Glomerular visceral epithelial cell (primary cell): ENCODE measurements at regions not wholly inside any gene's neighbourhood (a gene's known extent, or its start where the extent isn't known, plus 50 kb on each side); places are given as distances from the start of the nearest gene placed in this dataset.
"Not testable (repeated sequence)": the region's sequence is repeated elsewhere in the genome, so short reads cannot be mapped to it uniquely, and the experiment has no call there.

ENCODE experiments used
- DNase-seq: peaks from one replicate; pipeline ENCODE4 v3.0.0-alpha.2; 2016; ENCODE audit errors: extremely low spot score

DNA sequence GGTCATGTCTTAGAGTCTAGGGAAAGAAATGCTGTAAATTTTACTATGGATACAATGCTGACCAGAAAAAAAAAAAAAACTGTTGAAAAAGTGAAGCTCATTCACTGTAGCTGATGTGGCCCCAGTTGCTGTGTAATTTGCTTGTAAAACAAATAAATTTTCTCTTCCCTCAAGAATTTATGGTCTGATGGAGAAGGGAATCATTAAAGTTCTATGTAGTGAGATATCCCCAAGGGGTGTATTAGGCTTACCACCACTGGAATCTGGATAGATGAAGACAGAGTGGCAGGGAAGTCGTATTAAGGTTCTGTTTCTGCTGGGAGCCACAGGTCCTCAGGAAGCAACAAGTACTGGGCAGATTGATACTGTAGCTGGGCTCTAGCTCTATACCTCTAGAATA, 860.0 kb downstream of the LTN1 start:
- DNase-seq = no peak

DNA sequence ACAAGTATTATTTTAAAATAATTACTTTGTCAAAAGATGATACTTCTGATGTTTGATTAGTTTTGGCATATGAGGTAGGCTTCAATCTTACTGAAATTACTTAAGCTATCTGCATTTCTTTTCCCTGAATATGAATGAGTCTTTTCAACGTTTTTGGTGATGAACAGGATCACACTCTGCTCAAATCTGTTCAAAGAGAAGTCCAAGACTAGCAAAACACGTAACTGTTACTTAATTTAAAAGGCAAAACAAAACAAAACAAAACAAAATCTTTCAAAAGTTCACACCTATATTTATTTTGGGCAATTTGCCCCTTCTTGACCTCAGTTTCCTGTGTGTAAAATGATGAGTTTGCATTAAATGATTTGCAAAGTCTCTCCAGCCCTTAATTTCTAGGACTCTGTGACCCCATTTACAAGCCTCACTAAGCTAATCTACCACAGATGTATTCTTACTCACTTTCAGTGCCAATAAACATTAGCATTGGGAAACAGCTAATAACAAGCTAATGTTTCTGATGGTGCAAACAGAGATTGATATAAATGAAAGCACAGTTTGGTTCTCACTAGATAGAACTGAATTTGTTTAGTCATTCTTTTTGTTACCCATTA, 865.4 kb downstream of the LTN1 start:
- DNase-seq = no peak

DNA sequence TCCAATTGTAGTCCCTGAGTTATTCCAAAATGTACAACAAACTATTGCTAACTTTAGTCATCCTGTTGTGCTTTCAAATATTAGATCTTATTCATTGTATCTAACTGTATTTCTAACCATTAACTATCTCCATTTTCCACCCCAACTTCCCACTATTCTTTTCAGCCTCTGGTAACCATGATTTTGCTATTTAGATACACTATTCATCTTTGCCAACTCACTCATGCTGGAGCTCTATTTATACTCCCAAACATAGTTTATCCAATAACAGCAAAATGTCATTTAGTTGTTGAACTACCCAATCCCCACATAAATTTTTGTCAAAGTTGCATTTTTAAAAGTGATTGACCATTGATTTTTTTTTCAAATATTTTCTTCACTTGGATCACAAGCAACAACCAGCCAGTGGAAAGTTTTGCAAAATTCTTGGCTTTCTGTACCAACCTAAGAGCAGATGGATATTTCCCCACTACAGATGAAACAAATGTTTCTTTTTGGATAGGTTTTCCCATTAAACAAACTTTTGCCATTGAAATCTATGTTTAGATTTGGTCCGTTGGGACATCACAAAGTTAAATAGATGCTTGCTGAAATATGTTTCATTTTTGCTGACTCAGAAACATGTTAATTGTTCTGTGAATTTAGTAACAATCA, 866.0 kb downstream of the LTN1 start:
- no peak for DNase-seq

DNA sequence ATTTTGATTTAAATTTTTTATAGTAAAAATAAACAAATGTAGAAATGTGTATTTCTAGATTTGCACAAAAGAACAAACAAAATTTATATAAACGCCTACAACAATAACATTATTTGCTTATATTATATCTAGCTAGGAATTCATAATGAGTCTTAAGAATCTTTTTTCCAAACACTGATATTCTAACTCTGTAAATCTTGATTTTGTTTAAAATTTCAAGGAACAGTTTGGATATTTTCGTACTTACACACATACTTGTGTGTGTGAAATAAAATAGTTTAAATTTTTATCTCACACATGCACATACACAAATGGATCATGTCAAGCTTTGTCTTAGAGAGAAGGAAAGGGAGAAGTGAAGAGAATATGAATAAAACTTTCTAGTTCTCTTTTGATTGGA, 868.1 kb downstream of the LTN1 start:
- DNase-seq = no peak

DNA sequence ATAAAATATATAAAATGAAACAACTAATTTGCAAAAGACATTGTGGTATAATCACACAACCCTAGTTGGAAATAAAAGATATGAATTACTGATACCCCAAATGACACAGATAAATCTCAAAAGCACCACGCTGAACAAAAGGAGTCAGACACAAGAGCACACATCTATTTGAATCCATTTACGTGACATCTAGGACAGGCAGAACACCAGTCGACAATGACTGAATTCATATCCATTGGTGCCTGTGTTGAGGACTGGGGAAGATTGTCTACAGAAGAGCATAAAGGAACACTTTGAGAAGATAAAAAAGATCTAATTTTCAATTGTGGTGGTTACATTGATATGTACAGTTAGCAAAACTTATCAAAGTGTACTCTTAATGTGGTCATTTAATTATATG, 874.1 kb downstream of the LTN1 start:
- DNase-seq = no peak

DNA sequence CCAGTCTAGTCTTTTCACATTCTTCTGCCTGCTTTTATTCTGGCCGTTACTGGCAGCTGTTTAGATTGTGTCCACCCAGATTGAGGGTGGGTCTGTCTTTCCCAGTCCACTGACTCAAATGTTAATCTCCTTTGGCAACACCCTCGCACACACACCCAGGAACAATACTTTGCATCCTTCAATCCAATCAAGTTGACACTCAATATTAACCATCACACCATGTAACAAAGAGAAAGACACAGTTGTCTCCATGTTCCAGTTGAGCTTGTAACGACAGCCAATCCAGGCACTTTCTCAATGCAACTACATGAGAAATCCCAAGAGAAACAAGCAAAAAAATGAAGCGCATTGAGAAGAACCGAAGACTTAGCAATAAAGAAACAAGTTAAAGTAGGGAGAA, 877.7 kb downstream of the LTN1 start:
- DNase-seq = not testable (repeated sequence)

DNA sequence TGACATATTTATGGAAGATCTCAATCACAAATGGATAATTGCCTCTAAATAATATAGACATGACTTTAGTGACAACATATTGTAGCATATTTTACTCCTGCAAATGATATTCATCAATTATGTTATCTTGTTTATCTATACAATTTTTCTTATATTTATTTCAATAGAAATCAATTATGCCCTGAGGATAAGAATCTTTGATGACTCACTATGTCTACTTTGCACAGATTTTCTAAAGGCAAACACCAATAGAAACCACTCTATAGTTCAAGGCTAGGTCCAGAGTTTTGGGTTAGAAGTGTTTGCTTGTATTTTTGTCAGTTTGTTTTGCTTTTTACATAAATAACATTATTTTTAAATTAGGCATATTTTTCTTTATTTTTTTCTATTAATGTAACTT, 879.0 kb downstream of the LTN1 start:
- DNase-seq = no peak

DNA sequence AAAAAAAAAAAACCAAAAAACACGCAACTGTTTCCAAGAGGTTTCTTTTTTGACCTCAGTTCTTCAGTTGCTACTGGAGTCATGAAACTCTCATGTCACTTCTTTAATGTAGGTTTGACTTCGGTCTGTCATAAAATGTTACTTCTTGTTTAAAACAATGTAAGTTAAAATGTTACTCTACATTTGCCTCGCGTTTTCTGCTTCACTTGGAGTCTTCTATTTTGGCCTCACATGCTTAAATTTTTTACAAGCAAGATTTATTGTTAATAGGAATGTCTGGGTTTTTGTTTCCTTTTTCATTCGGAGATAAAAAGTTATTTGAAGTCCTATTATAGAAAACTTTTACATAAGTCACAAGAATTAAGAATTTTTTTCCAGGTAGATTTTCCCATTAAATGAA, 880.2 kb downstream of the LTN1 start:
- no peak for DNase-seq

DNA sequence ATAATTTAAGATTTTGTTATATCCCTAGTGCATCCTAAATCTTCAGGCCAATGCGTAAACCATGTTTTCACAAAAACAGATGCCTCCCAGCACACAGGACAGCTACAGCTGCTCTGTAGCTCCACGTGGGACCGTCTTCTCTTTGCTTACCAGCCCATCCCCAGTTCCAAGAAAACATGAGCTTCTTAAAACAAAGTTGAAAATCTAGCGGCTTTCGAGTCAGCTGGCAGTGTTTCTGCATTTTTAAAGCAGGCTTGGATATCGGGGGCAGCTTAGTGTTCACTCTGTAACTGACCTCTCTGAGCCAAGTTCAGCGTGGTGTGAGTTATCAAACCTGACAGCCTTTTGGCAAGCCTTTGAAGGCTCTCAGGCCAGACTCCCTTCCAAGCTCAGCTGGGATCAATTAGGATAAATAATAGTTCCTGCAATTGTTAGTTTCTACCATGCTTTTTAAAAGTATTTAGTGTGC, 881.5 kb downstream of the LTN1 start:
- DNase-seq = no peak

DNA sequence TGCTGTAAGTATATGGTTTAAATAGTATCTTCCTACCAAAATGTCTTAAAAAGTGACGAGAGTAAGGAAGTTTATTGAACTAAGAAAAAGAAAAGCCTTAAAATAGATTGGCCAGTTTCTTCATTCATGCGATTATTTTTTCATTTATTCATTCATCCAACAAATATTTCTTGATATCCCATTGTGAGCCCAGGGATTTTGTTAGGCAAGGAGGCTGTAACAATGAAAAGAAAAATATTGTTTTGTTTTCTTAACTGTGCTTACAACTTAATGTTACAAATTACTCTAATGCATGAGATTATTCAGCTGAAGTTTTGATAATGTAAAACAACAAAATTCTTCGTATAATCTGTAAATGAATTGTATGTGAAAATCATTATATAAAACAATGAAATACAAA, 882.0 kb downstream of the LTN1 start:
- DNase-seq = no peak

DNA sequence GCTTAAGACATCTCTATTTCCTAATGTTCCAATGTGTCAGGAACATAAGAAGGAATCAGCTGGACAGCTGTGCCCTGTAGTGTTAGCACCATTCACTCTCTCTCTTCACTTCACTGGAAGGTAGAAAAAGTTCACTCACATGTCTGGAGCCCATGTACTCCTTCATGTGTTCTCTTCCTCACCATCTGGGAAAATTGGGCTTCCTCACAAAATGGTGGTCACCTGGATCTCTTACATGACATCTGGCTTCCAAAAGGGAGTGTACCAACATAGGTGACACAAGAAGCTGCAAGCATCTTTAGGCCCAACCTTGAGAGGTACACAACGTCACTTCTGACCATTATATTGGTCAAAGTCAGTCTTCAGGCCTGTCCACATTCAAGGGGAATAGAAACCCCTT, 882.6 kb downstream of the LTN1 start:
- no peak for DNase-seq

DNA sequence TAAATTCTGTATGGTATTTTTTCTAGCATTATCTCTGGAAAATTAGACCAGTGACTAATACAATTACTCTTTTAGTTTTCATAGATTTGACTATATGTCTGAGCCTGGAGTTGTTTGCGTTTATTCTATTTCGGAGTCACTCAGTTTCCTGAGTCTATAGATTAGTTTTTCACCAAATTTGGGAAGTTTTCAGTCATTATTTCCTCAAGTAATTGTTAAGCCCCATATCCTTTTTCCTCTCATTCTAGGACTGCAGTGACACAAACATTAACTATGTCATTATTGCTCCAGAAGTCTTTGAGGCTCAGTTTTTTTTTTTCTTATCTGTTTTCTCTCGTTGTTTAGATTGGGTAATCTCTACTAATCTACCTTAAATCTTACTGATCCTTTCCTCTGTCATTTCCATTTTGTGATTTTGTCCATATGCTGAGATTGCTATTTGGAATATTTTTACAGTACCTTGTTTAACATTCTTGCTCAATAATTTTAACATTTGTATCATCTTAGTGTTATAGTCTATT, 886.2 kb downstream of the LTN1 start:
- no peak for DNase-seq

DNA sequence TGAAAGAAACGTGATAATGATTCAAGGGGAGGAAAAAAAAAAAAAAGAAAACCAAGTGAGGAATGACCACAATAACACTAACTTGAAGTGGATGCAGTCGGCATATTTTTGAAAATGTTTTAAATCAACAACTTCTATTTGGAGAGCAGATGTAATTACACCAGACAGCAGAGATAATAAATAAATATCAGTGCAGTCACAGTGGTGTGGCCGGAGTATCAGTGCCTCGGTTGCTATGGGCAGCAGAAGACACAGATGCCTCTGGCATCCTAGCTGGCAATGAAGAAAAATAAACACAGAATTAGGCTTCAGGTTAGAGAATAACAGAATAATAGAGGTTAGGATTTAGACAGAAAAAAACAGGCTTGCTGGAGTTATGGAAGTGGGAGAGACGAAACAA, 888.3 kb downstream of the LTN1 start:
- no peak for DNase-seq

DNA sequence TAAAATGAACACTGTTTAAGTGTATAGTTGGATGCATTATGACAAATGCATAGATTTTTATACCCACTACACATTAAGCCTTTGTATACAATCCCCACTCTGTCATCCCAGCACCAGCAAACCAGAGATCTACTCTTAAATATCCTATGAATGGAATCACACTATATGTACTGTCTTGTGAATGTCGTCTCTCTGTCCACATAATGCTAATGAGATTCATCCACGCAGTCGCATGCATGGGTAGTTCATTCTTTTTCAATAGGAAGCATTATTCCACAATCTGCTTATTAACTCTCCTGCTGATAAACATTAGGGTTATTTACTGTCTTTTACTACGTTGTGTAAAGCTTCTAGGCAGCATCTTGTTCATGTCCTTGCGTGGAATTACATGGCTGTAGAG, 892.3 kb downstream of the LTN1 start:
- no peak for DNase-seq

DNA sequence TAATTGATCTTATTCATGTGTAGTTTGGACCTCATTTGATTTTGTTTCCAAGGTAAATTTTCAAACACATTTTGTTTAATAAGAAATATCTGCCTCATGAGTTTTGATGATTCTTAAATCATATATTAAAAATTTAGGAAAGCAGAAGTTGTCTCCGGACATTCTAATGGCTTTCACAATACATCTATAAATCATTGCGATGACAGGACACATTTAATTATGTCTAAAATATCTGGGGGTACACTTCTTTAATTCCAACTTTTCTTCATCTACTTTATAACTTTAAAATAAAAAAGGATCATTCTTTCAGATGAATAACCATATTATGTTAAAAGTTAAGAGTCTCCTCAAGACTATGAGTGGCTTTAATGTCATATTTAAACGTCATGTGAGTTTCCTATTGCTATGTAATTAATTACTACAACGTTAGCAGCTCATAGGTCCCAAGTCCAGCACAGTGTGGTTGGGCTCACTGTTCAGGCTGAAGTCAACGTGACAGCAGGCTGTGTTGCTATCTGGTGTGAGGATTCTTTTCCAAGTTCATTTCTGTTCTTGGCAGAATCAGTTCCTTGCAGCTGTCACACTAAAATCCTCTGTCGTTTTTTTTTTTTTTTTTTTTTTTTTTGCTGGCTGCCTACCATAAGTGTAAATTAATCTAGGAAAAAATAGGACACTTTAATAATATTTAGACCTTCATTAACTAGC, 893.5 kb downstream of the LTN1 start:
- DNase-seq = no peak

DNA sequence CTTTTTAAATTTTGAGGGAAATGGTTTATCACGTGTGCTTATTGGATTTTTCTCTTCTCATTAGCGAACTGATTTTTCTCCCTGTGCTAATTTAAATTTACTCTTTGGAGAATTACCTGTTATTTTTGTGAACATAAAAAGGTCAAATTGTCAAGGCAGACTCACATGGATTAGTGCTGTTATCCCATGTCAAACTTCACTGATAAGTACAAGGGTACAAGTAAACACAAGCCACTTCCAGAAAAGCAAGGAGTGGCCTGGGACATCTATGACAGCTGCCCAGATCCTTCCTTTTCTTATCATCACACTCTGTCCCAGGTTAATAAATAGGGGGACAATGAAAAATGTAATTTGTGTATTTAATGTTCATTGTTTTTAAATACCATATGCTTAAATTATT, 901.2 kb downstream of the LTN1 start:
- no peak for DNase-seq

DNA sequence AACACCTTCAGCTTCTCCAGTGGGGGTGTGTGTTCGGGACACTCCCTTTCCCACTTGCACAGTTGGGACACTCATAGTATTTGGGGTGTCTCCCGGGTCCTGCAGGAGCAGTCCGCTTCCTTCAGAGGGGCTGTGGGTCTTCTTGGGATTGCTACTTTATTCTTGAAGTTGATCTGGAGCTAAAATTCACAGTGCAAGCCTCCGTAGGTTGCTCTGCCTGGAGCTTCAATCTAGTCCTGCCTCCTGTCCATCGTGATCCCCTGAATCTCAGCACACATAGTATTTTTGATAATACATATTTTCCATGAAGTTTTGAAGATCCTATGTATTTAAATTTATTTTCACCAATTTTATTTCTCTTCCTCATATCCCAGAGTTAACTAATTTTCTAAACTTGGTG, 902.1 kb downstream of the LTN1 start:
- DNase-seq = no peak

DNA sequence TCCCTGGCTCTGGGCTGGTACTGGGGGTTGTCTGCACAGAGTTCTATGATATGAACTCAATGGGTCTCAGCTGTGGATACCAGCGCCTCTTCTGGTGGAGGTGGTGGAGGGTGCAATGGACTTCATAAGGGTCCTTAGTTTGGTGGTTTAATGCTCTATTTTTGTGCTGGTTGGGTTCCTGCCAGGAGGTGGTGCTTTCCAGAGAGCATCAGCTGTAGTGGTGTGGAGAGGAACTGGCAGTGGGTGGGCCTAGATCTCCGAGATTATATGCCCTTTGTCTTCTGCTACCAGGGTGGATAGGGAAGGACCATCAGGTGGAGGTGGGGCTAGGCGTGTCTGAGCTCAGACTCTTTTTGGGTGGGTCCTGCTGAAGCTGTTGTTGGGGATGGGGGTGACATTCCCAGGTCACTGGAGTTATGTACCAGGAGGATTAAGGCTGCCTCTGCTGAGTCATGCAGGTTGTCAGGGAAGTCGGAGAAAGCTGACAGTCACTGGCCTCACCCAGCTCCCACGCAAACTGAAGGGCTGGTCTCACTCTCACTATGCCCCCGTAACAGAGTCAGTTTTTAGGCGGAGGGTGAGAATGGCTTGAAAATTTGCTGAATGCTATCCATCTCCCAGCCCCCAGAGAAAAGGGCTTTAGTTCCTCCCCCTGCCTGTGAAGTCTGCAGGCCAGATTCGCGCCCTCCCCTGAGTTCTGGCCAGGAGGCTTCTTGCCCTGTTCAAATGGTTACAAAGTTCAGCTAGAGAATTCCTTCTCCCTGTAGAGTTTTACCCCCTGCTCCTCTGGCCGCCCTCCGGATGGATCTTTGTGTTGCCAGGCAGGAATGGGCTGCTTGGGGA, 902.9 kb downstream of the LTN1 start:
- DNase-seq = peak; percentile 13

DNA sequence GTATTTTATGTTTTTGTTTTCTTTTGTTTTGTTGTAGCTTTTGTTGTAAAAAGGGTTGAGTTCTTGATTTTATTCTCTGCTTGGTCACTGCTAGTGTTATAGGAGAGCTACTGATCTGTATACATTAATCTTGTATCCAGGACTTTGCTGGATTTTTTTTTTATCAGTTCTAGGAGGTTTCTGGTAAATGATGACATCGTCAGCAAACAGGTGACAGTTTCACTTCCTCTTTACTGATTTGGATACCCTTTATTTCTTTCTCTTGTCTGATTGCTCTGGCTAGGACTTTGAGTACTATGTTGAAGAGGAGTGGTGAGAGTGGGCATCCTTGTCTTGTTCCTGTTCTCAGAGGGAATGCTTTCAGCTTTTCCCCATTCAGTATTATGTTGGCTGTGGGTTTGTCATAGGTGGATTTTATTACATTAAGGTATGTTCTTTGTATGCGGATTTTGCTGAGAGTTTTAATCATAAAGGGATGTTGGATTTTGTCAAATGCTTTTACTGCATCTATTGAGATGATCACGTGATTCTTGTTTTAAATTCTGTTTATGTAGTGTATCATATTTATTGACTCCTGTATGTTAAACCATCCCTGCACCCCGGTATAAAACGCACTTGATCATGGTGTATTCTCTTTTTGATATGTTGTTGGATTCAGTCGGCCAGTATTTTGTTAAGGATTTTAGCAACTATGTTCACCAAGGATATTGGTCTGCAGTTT, 905.7 kb downstream of the LTN1 start:
- DNase-seq = no peak

DNA sequence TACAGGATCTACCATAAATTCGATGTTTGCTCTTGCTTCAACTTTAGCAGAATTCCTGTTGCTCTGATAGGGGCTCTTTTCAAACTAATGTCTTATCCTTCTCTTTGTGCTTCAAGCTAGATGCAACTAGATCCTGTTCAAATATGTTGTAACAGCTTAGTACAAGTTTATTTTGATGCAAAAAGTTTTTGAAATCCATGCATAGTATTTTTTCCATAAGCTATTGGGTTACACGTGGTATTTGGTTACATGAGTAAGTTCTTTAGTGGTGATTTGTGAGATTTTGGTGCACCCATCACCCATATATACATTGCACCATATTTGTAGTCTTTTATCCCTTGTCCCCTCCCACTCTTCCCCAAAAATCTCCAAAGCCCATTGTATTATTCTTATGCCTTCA, 907.7 kb downstream of the LTN1 start:
- DNase-seq = no peak

DNA sequence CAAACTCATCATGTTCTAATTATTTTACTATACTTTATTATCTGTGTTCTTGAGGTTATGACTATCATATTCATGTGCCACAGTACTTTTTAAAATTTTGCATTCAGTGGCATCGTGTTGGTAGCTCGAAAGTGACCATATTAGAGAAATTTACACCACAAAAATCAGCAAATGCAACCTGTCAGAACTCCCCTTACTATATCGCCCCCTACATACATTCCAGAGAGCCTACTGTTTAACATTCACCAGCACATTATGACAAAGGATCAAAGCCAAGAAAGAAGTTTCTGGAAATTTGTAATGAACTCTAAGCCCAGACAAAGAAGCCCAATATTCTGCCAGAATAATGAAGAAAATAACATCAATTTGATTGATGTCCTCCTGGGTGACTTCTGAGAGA, 909.3 kb downstream of the LTN1 start:
- DNase-seq = no peak

DNA sequence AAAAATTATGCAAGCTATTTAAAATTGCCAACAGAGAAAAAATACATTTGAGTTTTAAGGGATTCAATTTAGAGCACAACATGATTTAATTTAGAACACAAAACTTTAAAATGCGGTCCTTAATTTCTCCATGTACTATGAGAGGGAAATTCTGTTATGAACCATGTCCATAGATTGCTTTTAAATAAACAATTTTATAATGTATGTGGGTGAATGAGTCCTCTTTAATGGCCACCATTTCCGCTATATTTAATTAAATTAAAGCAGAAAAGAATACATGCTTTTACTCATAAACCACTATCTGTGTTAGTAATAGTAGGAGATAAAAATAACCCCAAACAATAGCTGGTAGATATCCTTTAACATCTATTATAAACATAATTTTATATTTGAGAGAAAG, 914.6 kb downstream of the LTN1 start:
- no peak for DNase-seq
